H1 (cell line): ENCODE measurements at regions not wholly inside any gene's neighbourhood (a gene's known extent, or its start where the extent isn't known, plus 50 kb on each side); places are given as distances from the start of the nearest gene placed in this dataset.

Experiments
- BRCA1 ChIP-seq: IDR thresholded peaks from 2 replicates; pipeline ENCODE4 v1.6.1; 2012; ENCODE audit warnings: low read depth, low read length, improper control_type of control experiment
- CREB1 ChIP-seq: IDR thresholded peaks from 2 replicates; pipeline ENCODE4 v1.6.1; 2012; ENCODE audit warnings: inconsistent platforms
- EP300 ChIP-seq, 2 experiments: IDR thresholded peaks; 1 replicate in 1 of 2; 2 replicates in 1 of 2; pipeline ENCODE4 v1.6.1; 2011 to 2012; ENCODE audit warnings: low read depth in 2 of 2, low read length in 2 of 2, mild to moderate bottlenecking in 2 of 2, borderline replicate concordance in 1 of 2, inconsistent platforms in 1 of 2, moderate library complexity in 1 of 2
- EZH2 ChIP-seq: fragments of 200-600 bp; sonication (generic); IDR thresholded peaks from 2 replicates; pipeline ENCODE4 v1.7.1; 2012; ENCODE audit warnings: low read depth, mild to moderate bottlenecking, moderate library complexity, low read length, inconsistent platforms; ENCODE audit not compliant: severe bottlenecking

- no peak for TF ChIP-seq BRCA1
- TF ChIP-seq CREB1 = no peak
- no peak for TF ChIP-seq EZH2
- TF ChIP-seq EP300 (IDR thresholded peaks at IDR 0.05; ENCODE audit: borderline replicate concordance in 1 of 2, low read depth in 2 of 2, low read length in 2 of 2) = no peak
Observed at GRCh38 chr11:29584342-29584741, 432.5 kb downstream of the KCNA4 start.
